ENCODE measurements at regions not wholly inside any gene's neighbourhood (a gene's known extent, or its start where the extent isn't known, plus 50 kb on each side); places are given as distances from the start of the nearest gene placed in this dataset.

DNA sequence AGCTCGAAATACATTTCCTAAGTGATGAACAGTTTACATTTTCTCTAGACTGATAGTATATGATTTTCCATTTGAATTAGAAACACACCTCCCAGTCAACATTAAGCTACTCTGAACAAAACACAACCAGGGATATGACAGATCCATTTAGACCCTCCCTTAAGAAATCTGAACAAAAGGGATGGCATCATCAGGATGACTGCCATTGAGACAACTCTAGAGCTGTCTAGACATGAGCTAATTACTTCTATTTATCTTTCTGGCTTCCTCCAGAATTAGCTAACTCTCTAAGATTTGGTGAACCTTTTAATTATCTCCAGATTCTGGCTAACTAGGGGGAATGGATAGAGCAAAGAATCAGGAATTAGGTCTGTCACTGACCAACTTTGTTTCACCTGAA, 92.9 kb upstream of the IGF1 start:
- DNase-seq = no peak

DNA sequence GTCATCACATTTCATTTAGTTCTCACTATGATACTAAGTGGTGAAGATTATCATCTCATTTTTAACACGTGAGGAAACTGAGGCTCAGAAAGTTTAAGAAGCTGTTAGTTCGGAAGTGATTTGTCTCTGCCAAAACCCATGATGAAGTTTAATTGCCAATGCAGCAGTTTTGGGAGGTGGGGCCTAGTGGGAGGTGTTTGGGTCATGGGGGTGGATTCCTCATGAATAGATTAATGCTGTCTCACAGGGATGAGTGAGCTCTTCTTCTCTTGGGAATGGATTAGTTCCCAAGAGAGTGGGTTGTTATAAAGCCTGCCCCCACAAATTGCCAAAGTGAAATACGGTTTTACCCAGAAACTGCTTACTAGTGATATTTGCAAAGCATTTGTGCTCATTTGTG, 91.5 kb upstream of the IGF1 start:
- DNase-seq = no peak

GRCh38 chr12:102570256-102570655, 89.9 kb upstream of the IGF1 start:
- no peak for DNase-seq

- no peak for DNase-seq
These were observed 89.4 kb upstream of the IGF1 start for GRCh38 chr12:102569803-102570202.

DNA sequence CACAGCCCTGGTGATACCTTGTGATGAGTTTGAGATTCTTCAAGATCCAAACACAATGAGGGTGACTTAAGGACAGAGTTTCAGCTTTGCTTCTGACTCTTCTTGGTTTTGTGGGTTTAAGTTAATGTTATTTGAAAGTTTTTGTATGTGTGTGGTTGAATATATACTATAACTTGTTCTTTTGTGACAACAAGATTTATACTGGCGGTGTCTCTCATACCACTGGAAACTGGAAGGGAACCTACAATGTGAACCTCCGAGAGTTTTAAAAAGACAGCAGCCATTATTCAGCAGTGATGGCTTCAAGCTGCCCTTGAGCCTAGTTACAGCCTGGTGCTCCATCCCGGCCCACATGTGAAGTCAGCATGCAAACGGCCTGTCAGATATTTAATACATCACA, 87.9 kb upstream of the IGF1 start:
- no peak for DNase-seq

GRCh38 chr12:102567031-102567985, 86.9 kb upstream of the IGF1 start:
- peak; percentile 22 for DNase-seq

DNA sequence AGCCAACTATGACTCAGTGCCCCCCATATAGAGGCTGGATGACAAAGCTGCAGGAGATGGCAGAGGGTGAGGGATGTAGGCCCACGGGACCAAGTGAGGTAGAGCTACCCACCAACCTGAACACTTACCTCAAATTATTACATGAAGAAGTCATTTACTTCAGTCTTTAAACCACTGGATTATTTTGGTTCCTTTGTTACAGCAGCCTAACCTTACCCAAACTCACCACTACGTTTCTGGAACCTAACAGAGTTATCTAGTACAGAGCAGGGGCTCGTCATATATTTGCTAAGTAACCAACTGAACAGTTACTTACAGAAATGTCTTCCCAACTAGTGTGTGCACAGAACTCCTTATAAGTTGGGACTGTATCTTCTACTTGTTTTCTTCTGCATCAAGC, 85.2 kb upstream of the IGF1 start:
- no peak for DNase-seq

GRCh38 chr12:102564026-102564425, 83.7 kb upstream of the IGF1 start:
- no peak for DNase-seq

GRCh38 chr12:102562836-102563425, 82.6 kb upstream of the IGF1 start:
- DNase-seq = no peak

- DNase-seq = no peak
These were observed 70.8 kb upstream of the IGF1 start for GRCh38 chr12:102551186-102551585.

GRCh38 chr12:102549691-102550090, 69.3 kb upstream of the IGF1 start:
- DNase-seq = no peak

GRCh38 chr12:102548543-102548942, 68.2 kb upstream of the IGF1 start:
- no peak for DNase-seq

DNA sequence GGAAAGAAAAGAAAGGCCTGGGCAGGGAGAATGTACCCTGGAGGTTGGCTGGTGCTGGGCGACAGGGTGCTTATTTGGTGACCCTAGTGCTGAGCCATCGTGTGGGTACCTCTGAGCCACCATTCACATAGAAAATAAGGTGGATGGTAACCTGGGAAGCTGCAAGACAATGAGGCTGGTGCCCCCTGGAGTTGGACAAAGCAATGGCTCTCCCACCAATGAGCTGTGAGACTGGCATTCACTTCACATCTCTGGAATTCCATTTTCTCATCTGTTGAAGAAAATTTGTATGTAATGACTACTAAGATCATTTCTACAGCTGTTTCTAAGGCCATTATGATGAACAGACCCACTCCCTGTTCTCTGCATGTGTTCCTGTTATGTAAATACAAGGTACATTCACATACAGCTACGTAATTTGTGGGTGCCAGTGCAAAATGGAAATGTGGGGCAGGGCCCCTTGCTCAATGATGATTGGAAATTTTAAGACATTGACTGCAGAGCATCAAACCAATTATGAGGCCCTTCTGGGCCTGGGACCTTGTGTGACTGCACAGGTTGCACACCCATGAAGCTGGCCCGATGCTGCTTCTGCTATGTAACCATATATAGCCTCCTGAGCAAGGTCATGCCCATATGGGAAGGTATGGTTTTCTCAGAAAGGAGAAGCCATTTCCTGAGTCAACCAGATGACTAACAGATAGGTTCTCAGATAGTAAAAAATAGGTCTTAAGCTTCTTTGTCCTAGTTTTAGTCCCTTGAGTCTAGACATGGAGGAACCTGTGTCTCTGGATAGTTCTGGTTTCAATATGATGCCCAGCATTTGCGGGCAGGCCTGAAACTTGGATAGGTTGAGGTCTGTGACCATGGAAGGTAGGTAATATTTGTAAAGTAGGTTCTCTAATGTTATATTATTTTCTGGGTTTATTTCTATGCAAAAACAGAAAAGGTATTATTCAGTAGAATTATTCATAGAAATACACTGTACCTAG, 63.4 kb upstream of the IGF1 start:
- no peak for DNase-seq

- DNase-seq = no peak
These were observed 62.6 kb upstream of the IGF1 start for GRCh38 chr12:102542816-102543440.

DNA sequence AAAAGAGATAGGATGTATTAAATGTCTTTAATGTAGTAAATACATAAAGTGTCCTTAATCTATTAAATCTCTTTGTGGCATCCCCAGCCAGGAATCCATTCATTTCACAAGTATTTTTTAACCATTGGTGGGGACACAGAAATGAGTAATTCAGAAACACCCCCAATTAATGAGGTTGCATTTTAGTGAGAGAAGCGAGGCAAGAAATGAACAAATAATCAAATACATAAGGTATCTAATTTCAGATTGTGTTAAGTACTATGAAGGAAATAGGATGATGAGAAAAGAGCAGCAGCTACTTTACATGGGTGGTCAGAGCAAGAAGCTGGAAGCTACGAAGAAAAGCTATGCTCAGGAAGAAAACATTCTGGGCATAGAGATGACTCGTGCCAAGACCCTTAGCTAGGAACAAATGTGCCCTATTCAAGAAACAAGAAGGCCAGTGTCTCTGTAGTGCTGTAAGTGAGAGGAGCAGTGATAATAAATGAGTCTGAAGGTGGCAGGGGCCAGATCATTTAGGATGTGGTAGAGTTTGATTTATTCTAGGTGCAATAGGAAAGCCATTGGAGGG, 60.5 kb upstream of the IGF1 start:
- DNase-seq = no peak

DNA sequence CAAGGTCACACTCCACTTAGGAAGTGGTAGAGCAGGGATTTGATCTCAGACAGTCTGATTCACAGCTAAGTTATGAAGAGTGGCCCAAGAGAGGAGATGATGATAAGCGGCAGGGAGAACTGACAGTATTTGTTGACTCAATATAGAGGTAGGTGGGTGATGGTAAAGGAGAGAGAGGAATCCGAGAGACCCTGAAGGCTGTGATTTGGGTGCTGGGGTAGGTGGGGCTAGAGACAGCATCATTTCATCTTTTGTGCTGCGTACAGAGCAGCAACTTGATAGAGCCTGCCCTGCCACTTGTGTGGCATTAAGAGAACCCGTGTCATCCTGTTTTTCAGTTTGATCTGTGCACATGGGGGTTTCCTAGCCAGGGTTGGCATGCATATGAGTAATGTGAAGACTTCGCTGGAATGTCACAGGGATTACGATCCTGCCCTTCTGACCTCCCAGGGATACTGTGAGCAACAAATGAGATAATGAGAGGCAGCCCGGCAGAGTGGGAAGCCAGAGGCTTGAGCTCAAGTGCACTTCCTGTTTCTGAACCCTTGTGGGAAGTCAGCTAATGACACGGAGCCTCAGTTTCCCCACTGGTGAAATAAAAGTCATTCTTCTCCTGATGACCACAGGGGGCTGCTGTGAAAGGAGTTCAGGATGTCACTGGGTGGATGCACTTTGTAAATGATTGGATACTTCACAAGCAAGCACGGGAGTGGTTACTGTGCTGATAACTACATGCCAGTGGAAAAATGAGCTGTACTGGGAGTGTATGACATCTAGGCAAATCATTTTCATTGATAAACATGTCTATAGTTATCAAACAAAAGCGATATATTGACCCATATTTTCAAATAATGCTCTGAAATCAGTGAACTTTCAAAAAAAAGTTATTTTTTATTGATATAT, 59.5 kb upstream of the IGF1 start:
- DNase-seq = peak; percentile 75

DNA sequence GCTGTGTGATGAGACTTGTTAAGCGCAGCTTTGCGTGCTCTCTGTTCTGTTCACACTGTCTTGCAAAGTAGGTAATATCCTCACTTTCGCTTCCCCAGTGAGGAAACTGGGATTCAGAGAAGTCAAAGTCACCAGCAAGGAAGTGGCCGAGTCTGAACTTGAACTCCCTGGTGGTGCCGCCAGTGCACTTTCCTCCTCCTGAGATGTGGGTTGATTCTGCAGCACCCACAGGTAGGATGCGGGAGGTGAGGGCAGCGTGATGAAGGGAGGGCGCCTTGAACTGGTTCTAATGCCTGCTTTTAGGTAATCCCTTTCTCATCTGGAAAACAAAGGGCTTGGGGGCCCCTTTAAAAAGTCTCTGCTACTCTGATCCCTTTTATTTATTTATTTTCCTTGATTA, 54.9 kb upstream of the IGF1 start:
- DNase-seq = no peak

DNA sequence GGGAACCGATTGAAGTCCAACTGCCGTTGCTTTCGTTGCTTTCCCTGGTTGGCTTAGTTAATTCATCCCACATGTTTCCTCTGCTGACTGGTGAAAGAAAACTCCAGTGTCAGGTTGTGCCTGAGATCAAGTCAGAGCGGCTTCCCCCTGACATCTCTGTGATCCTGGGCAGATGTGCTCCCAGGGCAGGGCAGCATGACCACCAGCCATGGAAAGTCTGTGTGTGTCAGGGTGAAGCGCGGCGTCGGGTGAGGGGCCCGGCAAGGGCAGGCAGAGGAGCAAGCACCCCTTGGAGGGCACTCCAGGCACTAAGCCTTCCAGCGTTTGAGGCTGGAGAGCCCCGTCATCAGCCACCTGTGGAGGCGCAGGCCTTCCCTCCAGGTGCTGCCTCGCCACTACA, 54.5 kb upstream of the IGF1 start:
- no peak for DNase-seq

DNA sequence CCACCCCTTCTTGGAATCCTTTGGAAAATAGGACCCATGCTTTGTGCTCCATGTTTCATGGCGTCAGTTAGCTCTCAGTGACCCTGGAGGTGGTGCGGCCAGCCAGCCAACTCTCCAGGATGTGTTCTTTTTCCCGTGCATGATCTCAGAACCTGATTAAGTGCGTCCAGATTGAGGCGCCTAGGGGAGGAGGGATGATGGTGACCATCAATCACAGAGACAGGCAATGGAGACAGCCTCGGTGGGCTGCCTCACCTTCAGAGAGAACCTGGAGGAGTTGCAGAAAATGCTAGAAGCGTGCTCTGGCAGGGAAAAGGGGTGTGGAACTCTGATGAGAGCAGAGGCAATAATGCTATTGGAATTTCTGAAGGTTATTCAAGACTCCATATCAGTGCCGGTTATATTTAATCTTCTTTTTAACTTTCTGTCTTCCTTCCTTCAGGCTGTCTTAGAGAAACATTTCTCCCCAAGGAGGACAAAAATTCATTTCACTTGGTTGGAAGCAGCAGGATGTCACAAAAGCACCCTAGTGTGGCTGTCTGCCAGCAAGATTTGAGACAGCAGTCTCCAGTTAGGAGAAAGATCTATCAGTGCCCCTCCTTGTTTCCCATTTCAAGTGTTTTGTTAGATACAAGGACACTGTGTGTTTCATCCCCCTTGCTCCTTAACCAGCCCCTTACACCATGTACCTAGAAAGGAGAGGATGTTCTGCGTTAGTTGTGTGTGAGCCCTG, 53.3 kb upstream of the IGF1 start:
- no peak for DNase-seq

Measured in T1000 (cell line).